SU-DHL-6 (cell line): ENCODE measurements at regions not wholly inside any gene's neighbourhood (a gene's known extent, or its start where the extent isn't known, plus 50 kb on each side); places are given as distances from the start of the nearest gene placed in this dataset.

Experiments used
- CTCF ChIP-seq: fragments of 200-600 bp; sonication (generic); IDR thresholded peaks from one replicate; pipeline ENCODE4 v1.5.1; 2017; ENCODE audit warnings: antibody characterized with exemption, mild to moderate bottlenecking, low read length, moderate library complexity; ENCODE audit not compliant: insufficient read depth, poor library complexity, severe bottlenecking
- EZH2phosphoT487 ChIP-seq: fragments of 200-600 bp; sonication (generic), shearing (Covaris generic); conservative IDR thresholded peaks from 2 replicates; pipeline ENCODE4 v1.6.1; 2018; ENCODE audit warnings: mild to moderate bottlenecking, antibody characterized with exemption, low read length, moderate library complexity, mixed read lengths

GRCh38 chr10:44105696-44106095 is 279.2 kb downstream of the CXCL12 start:
- no peak for TF ChIP-seq CTCF
- TF ChIP-seq EZH2phosphoT487 = no peak
